ENCODE measurements at regions not wholly inside any gene's neighbourhood (a gene's known extent, or its start where the extent isn't known, plus 50 kb on each side); places are given as distances from the start of the nearest gene placed in this dataset.

DNA sequence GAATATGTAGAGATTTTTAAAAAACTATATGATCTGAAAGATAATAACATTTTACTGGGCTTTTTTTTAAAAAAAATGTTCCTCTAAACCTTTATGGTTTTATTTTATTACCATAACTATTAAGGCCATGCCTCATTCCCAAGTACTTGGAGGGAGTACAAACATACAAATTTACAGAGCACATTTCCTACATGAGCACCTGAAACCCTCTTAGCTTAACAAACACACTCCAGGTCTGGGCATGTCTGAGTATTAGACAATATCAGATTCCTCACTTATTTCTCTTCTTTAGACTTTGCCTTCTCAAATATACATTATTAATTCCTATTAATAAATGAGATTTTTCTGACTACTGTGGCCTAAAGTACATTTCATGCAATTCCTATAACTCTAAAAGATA lies 319.2 kb downstream of the SLCO4C1 start:
- no peaks in the 10 kb centered on the region for H3K27me3 ChIP-seq (replicated peaks)
- H3K36me3 ChIP-seq (replicated peaks): no peaks in the 10 kb centered on the region
- TF ChIP-seq CTCF (IDR thresholded peaks at IDR 0.05; ENCODE audit: low read depth, low read length, missing control alignments): no peak
- in situ Hi-C loops (cut with HindIII; ENCODE audit: low pct_ligation_motif_present, low sequenced_read_pairs): no loop called here
- H3K4me3 ChIP-seq (ENCODE audit: low read depth, low read length): no peak overlapping the region
- no peak for DNase-seq
- H3K27ac ChIP-seq: no peak overlapping the region

- H3K36me3 ChIP-seq (replicated peaks): no peaks in the 10 kb centered on the region
- TF ChIP-seq CTCF (IDR thresholded peaks at IDR 0.05; ENCODE audit: low read depth, low read length, missing control alignments): no peak
- H3K27ac ChIP-seq: no peak overlapping the region
- DNase-seq: no peak
- H3K4me3 ChIP-seq (ENCODE audit: low read depth, low read length): no peak overlapping the region
- no peaks in the 10 kb centered on the region for H3K27me3 ChIP-seq (replicated peaks)
- in situ Hi-C loops (cut with HindIII; ENCODE audit: low pct_ligation_motif_present, low sequenced_read_pairs): no loop called here
These were observed 326.3 kb downstream of the SLCO4C1 start for GRCh38 chr5:101969742-101970141.

DNA sequence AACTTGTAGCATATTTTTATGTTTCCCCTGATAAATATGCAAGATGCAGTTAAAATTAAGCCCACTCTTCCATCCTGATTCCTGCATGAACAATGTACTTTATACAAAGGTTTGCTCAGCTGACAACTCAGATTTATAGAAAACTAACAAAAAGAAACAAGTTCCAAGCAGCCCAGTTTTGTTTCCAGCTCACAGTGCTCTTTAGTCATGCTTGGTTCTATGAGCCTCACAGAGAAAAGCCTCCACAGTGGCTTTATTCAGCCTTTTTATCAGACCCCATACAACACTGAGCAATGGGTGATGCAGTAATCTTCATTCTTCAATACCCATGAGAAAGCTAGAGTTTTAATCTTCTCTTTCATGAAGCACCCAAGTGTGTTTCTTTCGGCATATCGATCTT lies 329.6 kb downstream of the SLCO4C1 start:
- no peak for TF ChIP-seq CTCF (IDR thresholded peaks at IDR 0.05; ENCODE audit: low read depth, low read length, missing control alignments)
- in situ Hi-C loops (cut with HindIII; ENCODE audit: low pct_ligation_motif_present, low sequenced_read_pairs): no loop called here
- Histone ChIP-seq H3K4me3 (ENCODE audit: low read depth, low read length) (no peak overlapping the region), H3K36me3 (replicated peaks) (no peaks in the 10 kb centered on the region), H3K27me3 (replicated peaks) (no peaks in the 10 kb centered on the region), H3K27ac (no peak overlapping the region)
- no peak for DNase-seq

DNA sequence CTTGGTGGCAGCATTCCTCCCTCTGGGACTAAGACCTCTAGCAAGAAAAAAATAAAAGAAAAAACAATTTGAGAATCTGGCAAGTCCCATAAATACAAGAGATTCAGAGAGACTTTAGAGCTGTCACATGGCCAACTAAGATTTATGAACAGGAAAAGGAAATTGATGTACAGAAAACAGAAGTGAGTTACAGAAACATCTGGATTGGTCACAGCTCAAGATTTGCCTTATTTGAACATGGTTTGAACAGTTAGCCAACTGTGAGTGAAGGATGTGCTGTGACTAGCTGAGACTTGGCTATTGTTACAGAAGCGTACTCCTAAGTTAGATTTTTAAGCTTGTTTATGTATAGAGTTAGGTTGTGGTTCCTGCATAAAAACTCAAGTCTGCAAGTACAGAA lies 340.2 kb downstream of the SLCO4C1 start:
- no peak overlapping the region for H3K4me3 ChIP-seq (ENCODE audit: low read depth, low read length)
- H3K36me3 ChIP-seq (replicated peaks): no peaks in the 10 kb centered on the region
- H3K27me3 ChIP-seq (replicated peaks): no peaks in the 10 kb centered on the region
- H3K27ac ChIP-seq: no peak overlapping the region
- in situ Hi-C loops (cut with HindIII; ENCODE audit: low pct_ligation_motif_present, low sequenced_read_pairs): no loop called here
- TF ChIP-seq CTCF (IDR thresholded peaks at IDR 0.05; ENCODE audit: low read depth, low read length, missing control alignments): no peak
- no peak for DNase-seq

DNA sequence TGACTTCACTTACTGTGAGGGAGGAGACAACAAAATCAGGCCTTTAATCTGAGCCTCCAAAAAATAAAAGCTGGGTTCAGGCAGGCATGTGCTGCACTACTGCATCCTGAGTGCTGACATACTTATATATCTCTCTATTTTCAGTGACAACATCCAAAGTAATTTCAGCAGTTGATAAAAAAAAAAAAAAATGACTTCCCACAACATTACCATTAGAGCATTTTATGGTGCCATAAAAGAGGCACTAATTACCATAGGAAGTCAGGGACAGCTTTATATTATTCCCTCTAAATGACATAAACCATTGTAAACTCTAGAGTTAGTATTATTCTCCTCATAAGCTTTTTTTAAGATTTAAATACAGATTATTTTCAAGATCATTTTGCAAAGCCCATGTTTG lies 346.1 kb downstream of the SLCO4C1 start:
- Histone ChIP-seq H3K4me3 (ENCODE audit: low read depth, low read length) (no peak overlapping the region), H3K27ac (no peak overlapping the region), H3K36me3 (replicated peaks) (no peaks in the 10 kb centered on the region), H3K27me3 (replicated peaks) (no peaks in the 10 kb centered on the region)
- DNase-seq: no peak
- TF ChIP-seq CTCF (IDR thresholded peaks at IDR 0.05; ENCODE audit: low read depth, low read length, missing control alignments): no peak
- in situ Hi-C loops (cut with HindIII; ENCODE audit: low pct_ligation_motif_present, low sequenced_read_pairs): no loop called here

DNA sequence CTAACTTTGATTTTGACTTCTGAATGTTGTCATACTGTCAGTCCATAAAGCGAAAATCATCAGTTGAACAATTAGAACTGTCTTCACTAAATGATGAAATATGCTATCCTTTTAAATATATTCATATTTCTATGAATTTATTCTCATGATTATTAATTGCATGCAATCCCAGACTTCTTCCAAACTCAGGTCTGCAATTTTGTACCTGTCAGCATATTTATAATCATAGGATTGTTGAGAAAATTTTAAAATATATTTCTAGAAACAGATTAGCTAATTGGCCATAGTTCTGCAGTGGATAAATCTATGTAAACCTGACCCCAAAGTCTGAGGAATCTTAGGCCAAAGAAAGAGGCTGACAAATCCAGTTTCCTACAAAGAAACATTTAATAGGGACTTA lies 347.5 kb downstream of the SLCO4C1 start:
- in situ Hi-C loops (cut with HindIII; ENCODE audit: low pct_ligation_motif_present, low sequenced_read_pairs): no loop called here
- H3K27ac ChIP-seq: no peak overlapping the region
- no peaks in the 10 kb centered on the region for H3K36me3 ChIP-seq (replicated peaks)
- DNase-seq: no peak
- no peak for TF ChIP-seq CTCF (IDR thresholded peaks at IDR 0.05; ENCODE audit: low read depth, low read length, missing control alignments)
- H3K27me3 ChIP-seq (replicated peaks): no peaks in the 10 kb centered on the region
- no peak overlapping the region for H3K4me3 ChIP-seq (ENCODE audit: low read depth, low read length)
